Amniotic epithelial cell (primary cell): ENCODE measurements at regions not wholly inside any gene's neighbourhood (a gene's known extent, or its start where the extent isn't known, plus 50 kb on each side); places are given as distances from the start of the nearest gene placed in this dataset.
"Not testable (repeated sequence)": the region's sequence is repeated elsewhere in the genome, so short reads cannot be mapped to it uniquely, and the experiment has no call there.

Source experiments
- DNase-seq: peaks from one replicate; pipeline ENCODE4 v3.0.0-alpha.2; 2010; ENCODE audit warnings: low read depth

- DNase-seq: no peak
These were observed 507.7 kb downstream of the IGSF11 start for GRCh38 chr3:118526758-118527513.

GRCh38 chr3:118527514-118528044 is 507.1 kb downstream of the IGSF11 start:
- DNase-seq: no peak

- DNase-seq: no peak
These were observed 505.1 kb downstream of the IGSF11 start for GRCh38 chr3:118529554-118529953.

GRCh38 chr3:118530350-118530922 is 504.2 kb downstream of the IGSF11 start:
- no peak for DNase-seq

- not testable (repeated sequence) for DNase-seq
These were observed 503.7 kb downstream of the IGSF11 start for GRCh38 chr3:118530927-118531356.

- DNase-seq: no peak
These were observed 502.8 kb downstream of the IGSF11 start for GRCh38 chr3:118531816-118532215.

GRCh38 chr3:118533676-118534075 is 501.0 kb downstream of the IGSF11 start:
- no peak for DNase-seq

GRCh38 chr3:118534519-118534918 is 500.1 kb downstream of the IGSF11 start:
- no peak for DNase-seq

GRCh38 chr3:118536764-118537163 is 497.9 kb downstream of the IGSF11 start:
- DNase-seq: no peak

GRCh38 chr3:118537454-118537853 is 497.2 kb downstream of the IGSF11 start:
- DNase-seq: no peak

GRCh38 chr3:118538187-118538586 is 496.5 kb downstream of the IGSF11 start:
- DNase-seq: no peak

GRCh38 chr3:118539820-118540447 is 494.7 kb downstream of the IGSF11 start:
- DNase-seq: not testable (repeated sequence)

GRCh38 chr3:118540448-118540821 is 494.2 kb downstream of the IGSF11 start:
- DNase-seq: not testable (repeated sequence)

GRCh38 chr3:118540826-118541225 is 493.8 kb downstream of the IGSF11 start:
- no peak for DNase-seq

- no peak for DNase-seq
These were observed 492.9 kb downstream of the IGSF11 start for GRCh38 chr3:118541796-118542195.

GRCh38 chr3:118543832-118544231 is 490.8 kb downstream of the IGSF11 start:
- DNase-seq: no peak

GRCh38 chr3:118544458-118544857 is 490.2 kb downstream of the IGSF11 start:
- no peak for DNase-seq

GRCh38 chr3:118548434-118548833 is 486.2 kb downstream of the IGSF11 start:
- DNase-seq: no peak

- DNase-seq: no peak
These were observed 484.5 kb downstream of the IGSF11 start for GRCh38 chr3:118550122-118550521.

GRCh38 chr3:118550556-118550955 is 484.1 kb downstream of the IGSF11 start:
- no peak for DNase-seq

- DNase-seq: no peak
These were observed 480.4 kb downstream of the IGSF11 start for GRCh38 chr3:118554148-118554838.

- DNase-seq: no peak
These were observed 477.7 kb downstream of the IGSF11 start for GRCh38 chr3:118556983-118557382.
